ENCODE measurements at regions not wholly inside any gene's neighbourhood (a gene's known extent, or its start where the extent isn't known, plus 50 kb on each side); places are given as distances from the start of the nearest gene placed in this dataset.

DNA sequence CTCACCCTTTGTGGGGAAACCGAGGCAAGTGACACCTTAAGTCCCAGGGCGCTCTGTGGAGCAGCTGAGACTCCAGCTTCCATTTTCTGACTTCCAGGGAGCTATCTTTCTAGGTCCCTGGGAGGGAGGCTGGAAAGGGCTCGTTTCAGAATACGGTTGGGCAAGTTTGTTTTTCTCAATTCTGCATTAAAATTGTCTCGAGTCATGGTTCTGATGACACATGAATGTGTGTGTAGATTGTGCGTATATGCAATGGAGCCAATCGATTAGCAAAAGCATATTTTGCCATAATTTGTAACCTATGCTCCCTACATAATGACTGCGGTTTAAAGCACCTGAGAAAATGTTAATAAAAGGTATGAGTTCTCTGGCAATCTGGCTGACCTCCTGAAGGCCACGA, 77.3 kb downstream of the SIK1 start:
- H3K18ac ChIP-seq (ENCODE audit: extremely low read depth, low read length): no peak overlapping the region
- DNase-seq (ENCODE audit: low read depth in 1 of 2, low spot score in 2 of 2) (no peak), FAIRE-seq (no peak)
- H2AK5ac ChIP-seq (ENCODE audit: low read depth, low read length): no peak overlapping the region
- H3K14ac ChIP-seq (ENCODE audit: insufficient read length): no peak overlapping the region
- H4K20me1 ChIP-seq (replicated peaks in 1 of 2; ENCODE audit: control insufficient read depth in 1 of 2, insufficient read depth in 2 of 2, low read length in 2 of 2): no peaks in the 10 kb centered on the region
- no peak overlapping the region for H2BK120ac ChIP-seq (replicated peaks; ENCODE audit: low read depth, low read length)
- H4K91ac ChIP-seq (replicated peaks; ENCODE audit: insufficient read length, low read length): no peak overlapping the region
- no peak overlapping the region for H3K23ac ChIP-seq (ENCODE audit: insufficient read length)
- H3K4ac ChIP-seq (replicated peaks; ENCODE audit: insufficient read length, low read depth, low read length): no peak overlapping the region
- no peaks in the 10 kb centered on the region for H3K23me2 ChIP-seq (ENCODE audit: low read depth, low read length)
- H2BK20ac ChIP-seq (ENCODE audit: low read length): no peak overlapping the region
- no peak overlapping the region for H4K5ac ChIP-seq (ENCODE audit: insufficient read length, low read depth, low read length)
- H3K27ac ChIP-seq (ENCODE audit: low read depth, low read length): no peak overlapping the region
- no peak overlapping the region for H2BK12ac ChIP-seq (ENCODE audit: low read depth, low read length)
- CTCF ChIA-PET (ENCODE audit: partially characterized antibody): interaction anchor here (0.8 to 1.1 kb wide), 3 partner anchors 9 to 23 kb away, joined by 3 to 4 read pairs (median 4); no protein-coding TSS in a partner anchor
- WGBS, 2 experiments (ENCODE audit: extremely low coverage in 1 of 2, insufficient coverage in 1 of 2, insufficient read length in 1 of 2, insufficient replicate concordance in 2 of 2, low coverage in 1 of 2, low lambda C conversion rate in 2 of 2, missing lambda C conversion rate in 1 of 2): 92% methylated on average over 9 of the region's 9 CpGs; no CpG with 5 or more reads in 1 of the 2 experiments
- H3K27me3 ChIP-seq (replicated peaks in 1 of 4; ENCODE audit: control insufficient read depth in 3 of 4, extremely low read depth in 1 of 4, insufficient read depth in 3 of 4, low read length in 3 of 4): no peaks in the 10 kb centered on the region
- no peak overlapping the region for H3K56ac ChIP-seq (replicated peaks; ENCODE audit: insufficient read length, low read depth, low read length)
- H2BK5ac ChIP-seq (ENCODE audit: low read depth, low read length): no peak overlapping the region
- H4K8ac ChIP-seq (ENCODE audit: extremely low read depth, insufficient read depth, low read length): no peak overlapping the region
- no peak overlapping the region for H2BK15ac ChIP-seq (ENCODE audit: low read length)
- H3K36me3 ChIP-seq (ENCODE audit: control insufficient read depth in 2 of 4, insufficient read depth in 4 of 4, low read length in 3 of 4): no peaks in the 10 kb centered on the region
- no peaks in the 10 kb centered on the region for H3K79me1 ChIP-seq (ENCODE audit: low read depth, low read length)
- peaks cover 0 to 5% (median 0%) of the 10 kb centered on the region in 4 experiments; a peak in 1 of 7 replicates for H3K4me1 ChIP-seq (replicated peaks in 1 of 4; ENCODE audit: control insufficient read depth in 3 of 4, insufficient read depth in 4 of 4, low read length in 3 of 4)
- H3K4me2 ChIP-seq (ENCODE audit: insufficient read depth in 1 of 2, low read depth in 2 of 2, low read length in 2 of 2): no peak overlapping the region
- no peaks in the 10 kb centered on the region for H3K9me3 ChIP-seq (ENCODE audit: insufficient read depth in 2 of 2, low read depth in 1 of 2, low read length in 1 of 2)
- H3K9ac ChIP-seq (replicated peaks in 1 of 4; ENCODE audit: extremely low read depth in 1 of 4, low read depth in 3 of 4, low read length in 3 of 4): no peak overlapping the region
- no peak overlapping the region for H2AFZ ChIP-seq (ENCODE audit: low read length)
- POLR2A ChIA-PET (ENCODE audit: partially characterized antibody): interaction anchor here (1.0 to 1.1 kb wide), 2 partner anchors 16 to 158 kb away, joined by 3 to 4 read pairs; no protein-coding TSS in a partner anchor
- H3K79me2 ChIP-seq (ENCODE audit: control insufficient read depth in 1 of 2, insufficient read depth in 2 of 2, low read length in 2 of 2): no peaks in the 10 kb centered on the region
- no peak overlapping the region for H3K4me3 ChIP-seq (ENCODE audit: extremely low read depth in 1 of 4, insufficient read depth in 2 of 4, low read depth in 3 of 4, low read length in 4 of 4)
- TF ChIP-seq SP4 (IDR thresholded peaks at IDR 0.05; ENCODE audit: low read length): no peak
- no peak for TF ChIP-seq RAD21 (IDR thresholded peaks at IDR 0.05 in 1 of 2, conservative IDR thresholded peaks at IDR 0.05 in 1 of 2; ENCODE audit: low read depth in 2 of 2, low read length in 2 of 2)
- no peak for TF ChIP-seq SP1 (IDR thresholded peaks at IDR 0.05; ENCODE audit: low read depth, low read length)
- TF ChIP-seq SIN3A (conservative IDR thresholded peaks at IDR 0.05 in 1 of 2, IDR thresholded peaks at IDR 0.05 in 1 of 2; ENCODE audit: low read depth in 1 of 2, low read length in 2 of 2): no peak
- TF ChIP-seq, protein P1, sequence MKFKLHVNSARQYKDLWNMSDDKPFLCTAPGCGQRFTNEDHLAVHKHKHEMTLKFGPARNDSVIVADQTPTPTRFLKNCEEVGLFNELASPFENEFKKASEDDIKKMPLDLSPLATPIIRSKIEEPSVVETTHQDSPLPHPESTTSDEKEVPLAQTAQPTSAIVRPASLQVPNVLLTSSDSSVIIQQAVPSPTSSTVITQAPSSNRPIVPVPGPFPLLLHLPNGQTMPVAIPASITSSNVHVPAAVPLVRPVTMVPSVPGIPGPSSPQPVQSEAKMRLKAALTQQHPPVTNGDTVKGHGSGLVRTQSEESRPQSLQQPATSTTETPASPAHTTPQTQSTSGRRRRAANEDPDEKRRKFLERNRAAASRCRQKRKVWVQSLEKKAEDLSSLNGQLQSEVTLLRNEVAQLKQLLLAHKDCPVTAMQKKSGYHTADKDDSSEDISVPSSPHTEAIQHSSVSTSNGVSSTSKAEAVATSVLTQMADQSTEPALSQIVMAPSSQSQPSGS (IDR thresholded peaks at IDR 0.05; ENCODE audit: low read length): no peak
- TF ChIP-seq SRF (IDR thresholded peaks at IDR 0.05; ENCODE audit: low read depth, low read length): no peak
- TF ChIP-seq CHD1 (IDR thresholded peaks at IDR 0.05; ENCODE audit: low read depth, low read length): no peak
- TF ChIP-seq, protein P2, sequence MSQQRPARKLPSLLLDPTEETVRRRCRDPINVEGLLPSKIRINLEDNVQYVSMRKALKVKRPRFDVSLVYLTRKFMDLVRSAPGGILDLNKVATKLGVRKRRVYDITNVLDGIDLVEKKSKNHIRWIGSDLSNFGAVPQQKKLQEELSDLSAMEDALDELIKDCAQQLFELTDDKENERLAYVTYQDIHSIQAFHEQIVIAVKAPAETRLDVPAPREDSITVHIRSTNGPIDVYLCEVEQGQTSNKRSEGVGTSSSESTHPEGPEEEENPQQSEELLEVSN (IDR thresholded peaks at IDR 0.05): no peak
- no peak for TF ChIP-seq SUZ12 (IDR thresholded peaks at IDR 0.05; ENCODE audit: low read length)

Data from H1 (cell line).